Glomerular visceral epithelial cell (primary cell): ENCODE measurements at regions not wholly inside any gene's neighbourhood (a gene's known extent, or its start where the extent isn't known, plus 50 kb on each side); places are given as distances from the start of the nearest gene placed in this dataset.
"Not testable (repeated sequence)": the region's sequence is repeated elsewhere in the genome, so short reads cannot be mapped to it uniquely, and the experiment has no call there.

Experiments
- DNase-seq: peaks from one replicate; pipeline ENCODE4 v3.0.0-alpha.2; 2016; ENCODE audit errors: extremely low spot score

- no peak for DNase-seq
Observed at GRCh38 chr10:23742807-23743206, 303.9 kb downstream of the OTUD1 start.

- DNase-seq, result no peak
Observed at GRCh38 chr10:23754179-23754578, 315.3 kb downstream of the OTUD1 start.

GRCh38 chr10:23754941-23755340, 316.1 kb downstream of the OTUD1 start:
- DNase-seq, result no peak

GRCh38 chr10:23755556-23755955, 316.7 kb downstream of the OTUD1 start:
- no peak for DNase-seq

- no peak for DNase-seq
Observed at GRCh38 chr10:23768281-23768680, 329.4 kb downstream of the OTUD1 start.

- DNase-seq, result no peak
Observed at GRCh38 chr10:23777153-23777552, 338.3 kb downstream of the OTUD1 start.

- DNase-seq, result no peak
Observed at GRCh38 chr10:23779301-23779700, 340.4 kb downstream of the OTUD1 start.

GRCh38 chr10:23780331-23780730, 341.5 kb downstream of the OTUD1 start:
- no peak for DNase-seq

- DNase-seq, result no peak
Observed at GRCh38 chr10:23786594-23786993, 347.7 kb downstream of the OTUD1 start.

- DNase-seq, result no peak
Observed at GRCh38 chr10:23793577-23793976, 354.7 kb downstream of the OTUD1 start.

- DNase-seq, result not testable (repeated sequence)
Observed at GRCh38 chr10:23797452-23797851, 358.6 kb downstream of the OTUD1 start.

- DNase-seq, result no peak
Observed at GRCh38 chr10:23804125-23804524, 365.2 kb downstream of the OTUD1 start.

- DNase-seq, result no peak
Observed at GRCh38 chr10:23813687-23814086, 374.8 kb downstream of the OTUD1 start.

- no peak for DNase-seq
Observed at GRCh38 chr10:23818484-23818883, 379.6 kb downstream of the OTUD1 start.

GRCh38 chr10:23820792-23821191, 381.9 kb downstream of the OTUD1 start:
- no peak for DNase-seq

- no peak for DNase-seq
Observed at GRCh38 chr10:23824822-23825221, 384.1 kb upstream of the KIAA1217 start.

GRCh38 chr10:23826421-23826820, 382.5 kb upstream of the KIAA1217 start:
- DNase-seq, result no peak

GRCh38 chr10:23829556-23829955, 379.4 kb upstream of the KIAA1217 start:
- DNase-seq, result no peak

GRCh38 chr10:23834091-23834490, 374.8 kb upstream of the KIAA1217 start:
- no peak for DNase-seq

- DNase-seq, result no peak
Observed at GRCh38 chr10:23850631-23851030, 358.3 kb upstream of the KIAA1217 start.

GRCh38 chr10:23859598-23859997, 349.3 kb upstream of the KIAA1217 start:
- DNase-seq, result no peak

GRCh38 chr10:23864631-23865147, 344.2 kb upstream of the KIAA1217 start:
- DNase-seq, result no peak

GRCh38 chr10:23866985-23867384, 342.0 kb upstream of the KIAA1217 start:
- DNase-seq, result not testable (repeated sequence)

- DNase-seq, result no peak
Observed at GRCh38 chr10:23868121-23868520, 340.8 kb upstream of the KIAA1217 start.

GRCh38 chr10:23869548-23869947, 339.4 kb upstream of the KIAA1217 start:
- no peak for DNase-seq
